PC-9 (cell line): ENCODE measurements at regions not wholly inside any gene's neighbourhood (a gene's known extent, or its start where the extent isn't known, plus 50 kb on each side); places are given as distances from the start of the nearest gene placed in this dataset.

Experiments used
- BruUV-seq: library from RNA; stranded (reverse); fragments of 400-500 nt; replicated peaks from 2 replicates; lab custom pipeline; 2021; lab: Mats Ljungman, UMichigan
- CTCF ChIA-PET: fragments of 300-600 bp; sonication (Branson Sonifier 250); formaldehyde crosslinking; loops from one replicate; lab custom pipeline; 2022; ENCODE audit warnings: antibody characterized with exemption; lab: Charles Lee
- POLR2A ChIA-PET: fragments of 300-600 bp; sonication (Branson Sonifier 250); formaldehyde crosslinking; loops from one replicate; lab custom pipeline; 2022; ENCODE audit warnings: antibody characterized with exemption; ENCODE audit not compliant: unreplicated experiment; lab: Charles Lee
- DNase-seq, 2 experiments: peaks; one replicate each; pipeline versions ENCODE4 v3.0.0 to v3.0.0-alpha.2; 2015 to 2022; ENCODE audit warnings: mixed read lengths in 1 of 2
- H2AFZ ChIP-seq: fragments of 200-600 bp; sonication (generic); 2 replicates; pipeline ENCODE4 v1.8.1; 2017; ENCODE audit warnings: antibody characterized with exemption
- H3F3A ChIP-seq: fragments of 200-600 bp; sonication (generic); 2 replicates; pipeline ENCODE4 v1.8.1; 2017; ENCODE audit warnings: antibody characterized with exemption, mild to moderate bottlenecking, low read depth; ENCODE audit not compliant: insufficient read depth
- H3K27ac ChIP-seq: fragments of 200-600 bp; sonication (generic); 2 replicates; pipeline ENCODE4 v1.6.1; 2016; ENCODE audit warnings: mixed run types
- H3K27me3 ChIP-seq: fragments of 200-600 bp; sonication (generic); 2 replicates; pipeline ENCODE4 v1.6.1; 2016; ENCODE audit warnings: low read depth, mixed run types; ENCODE audit not compliant: insufficient read depth
- H3K36me3 ChIP-seq: fragments of 200-600 bp; sonication (generic); 2 replicates; pipeline ENCODE4 v1.6.1; 2016; ENCODE audit warnings: low read depth, mixed run types
- H3K4me1 ChIP-seq: fragments of 200-600 bp; sonication (generic); replicated peaks from 2 replicates; pipeline ENCODE4 v1.6.1; 2016; ENCODE audit warnings: mixed run types; ENCODE audit not compliant: insufficient read depth
- H3K4me2 ChIP-seq: fragments of 200-600 bp; sonication (generic); 2 replicates; pipeline ENCODE4 v1.6.1; 2017; ENCODE audit warnings: mixed run types
- H3K4me3 ChIP-seq: fragments of 200-600 bp; sonication (generic); 2 replicates; pipeline ENCODE4 v1.6.1; 2016; ENCODE audit warnings: mixed run types
- H3K79me2 ChIP-seq: fragments of 200-600 bp; sonication (generic); 2 replicates; pipeline ENCODE4 v1.6.1; 2017; ENCODE audit warnings: low read depth, mixed run types
- H3K9me2 ChIP-seq: fragments of 200-600 bp; sonication (generic); 2 replicates; pipeline ENCODE4 v1.8.1; 2017; ENCODE audit warnings: mild to moderate bottlenecking; ENCODE audit not compliant: insufficient read depth
- H3K9me3 ChIP-seq: fragments of 200-600 bp; sonication (generic); 2 replicates; pipeline ENCODE4 v1.8.1; 2016; ENCODE audit warnings: low read depth; ENCODE audit not compliant: insufficient read depth
- H4K20me1 ChIP-seq: fragments of 200-600 bp; sonication (generic); 2 replicates; pipeline ENCODE4 v1.8.1; 2017; ENCODE audit not compliant: insufficient read depth
- EZH2 ChIP-seq: fragments of 200-600 bp; sonication (generic); IDR thresholded peaks from 2 replicates; pipeline ENCODE4 v1.8.0; 2017; ENCODE audit warnings: antibody characterized with exemption, low read depth
- intact Hi-C: fragments of 100-400 bp; cut with micrococcal nuclease; formaldehyde crosslinking; loops from one replicate; pipeline ENCODE4 v1.10.0; 2022; ENCODE audit not compliant: unreplicated experiment
- TF ChIP-seq, protein P1 (sequence below): fragments of 200-600 bp; sonication (generic); conservative IDR thresholded peaks from 2 replicates; pipeline ENCODE4 v1.6.1; 2017; ENCODE audit warnings: mixed run types, antibody characterized with exemption, mild to moderate bottlenecking, moderate library complexity

DNA sequence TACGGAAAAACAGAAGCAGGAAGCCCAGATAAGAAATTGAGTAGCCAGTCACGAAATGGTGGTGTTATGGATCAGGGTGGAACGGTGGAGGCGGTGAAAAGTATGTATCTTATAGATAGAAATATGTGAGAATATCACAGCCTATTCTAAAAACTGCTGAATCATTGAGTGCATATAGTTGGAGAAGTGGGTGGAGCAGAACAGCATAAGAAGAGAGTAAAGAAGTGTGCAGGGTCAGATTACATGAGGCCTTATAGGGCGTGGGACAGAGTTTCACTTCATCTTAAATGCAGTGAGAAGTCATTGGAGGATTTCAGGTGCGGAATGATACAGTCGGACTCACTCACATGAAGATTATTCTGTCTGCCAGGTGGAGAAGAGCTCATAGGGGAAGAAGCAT is 293.1 kb downstream of the TRIML1 start:
- POLR2A ChIA-PET, result no interaction called here
- no peaks in the 10 kb centered on the region for H3K79me2 ChIP-seq
- no peaks in the 10 kb centered on the region for H3F3A ChIP-seq
- TF ChIP-seq, protein P1, sequence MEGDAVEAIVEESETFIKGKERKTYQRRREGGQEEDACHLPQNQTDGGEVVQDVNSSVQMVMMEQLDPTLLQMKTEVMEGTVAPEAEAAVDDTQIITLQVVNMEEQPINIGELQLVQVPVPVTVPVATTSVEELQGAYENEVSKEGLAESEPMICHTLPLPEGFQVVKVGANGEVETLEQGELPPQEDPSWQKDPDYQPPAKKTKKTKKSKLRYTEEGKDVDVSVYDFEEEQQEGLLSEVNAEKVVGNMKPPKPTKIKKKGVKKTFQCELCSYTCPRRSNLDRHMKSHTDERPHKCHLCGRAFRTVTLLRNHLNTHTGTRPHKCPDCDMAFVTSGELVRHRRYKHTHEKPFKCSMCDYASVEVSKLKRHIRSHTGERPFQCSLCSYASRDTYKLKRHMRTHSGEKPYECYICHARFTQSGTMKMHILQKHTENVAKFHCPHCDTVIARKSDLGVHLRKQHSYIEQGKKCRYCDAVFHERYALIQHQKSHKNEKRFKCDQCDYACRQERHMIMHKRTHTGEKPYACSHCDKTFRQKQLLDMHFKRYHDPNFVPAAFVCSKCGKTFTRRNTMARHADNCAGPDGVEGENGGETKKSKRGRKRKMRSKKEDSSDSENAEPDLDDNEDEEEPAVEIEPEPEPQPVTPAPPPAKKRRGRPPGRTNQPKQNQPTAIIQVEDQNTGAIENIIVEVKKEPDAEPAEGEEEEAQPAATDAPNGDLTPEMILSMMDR, result no peak
- no peak for TF ChIP-seq EZH2
- no peaks in the 10 kb centered on the region for H3K27me3 ChIP-seq
- intact Hi-C loops, result no loop called here
- 0 out of 2 replicates have a peak overlapping the region, but pooled peaks have one; percentile 59 for H2AFZ ChIP-seq
- no peaks in the 10 kb centered on the region for H3K36me3 ChIP-seq
- no peaks in the 10 kb centered on the region for H4K20me1 ChIP-seq
- CTCF ChIA-PET, result no interaction called here
- no peak for DNase-seq
- H3K4me3 ChIP-seq, result no peak overlapping the region
- H3K9me2 ChIP-seq, result no peaks in the 10 kb centered on the region
- no peaks in the 10 kb centered on the region for H3K9me3 ChIP-seq
- no TSS peak for BruUV-seq
- H3K4me1 ChIP-seq, result peaks cover 7% of the 10 kb centered on the region
- peak overlapping the region; percentile 66 for H3K27ac ChIP-seq
- H3K4me2 ChIP-seq, result peak overlapping the region; percentile 19; the same call in 1 of the 2 replicates

DNA sequence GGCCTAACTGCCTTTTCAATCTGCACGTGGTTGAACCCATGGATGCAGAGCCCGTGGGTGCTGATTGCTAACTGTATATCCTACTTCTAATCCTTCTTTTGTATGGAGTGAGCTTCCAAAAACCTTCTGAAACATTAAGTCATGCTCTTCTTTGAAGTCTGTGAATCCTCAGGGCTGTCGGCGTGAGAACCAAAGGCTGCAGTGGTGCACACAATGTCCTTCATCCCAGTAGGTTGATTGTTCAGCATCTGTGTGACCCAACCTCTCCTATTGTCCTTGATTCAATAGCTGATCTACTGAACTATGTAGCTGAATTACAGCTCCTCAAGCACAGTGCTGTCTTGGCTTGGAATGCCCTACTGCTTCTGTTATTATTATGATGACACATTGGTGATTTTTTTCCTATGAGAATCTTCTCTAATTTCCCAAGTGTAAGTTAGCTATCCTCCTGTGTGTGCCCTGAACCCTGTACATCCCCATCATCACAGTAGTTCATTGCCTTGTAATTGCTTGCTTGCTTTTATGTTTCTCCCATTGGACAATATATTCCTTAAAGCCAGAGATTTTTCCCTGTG is 294.6 kb downstream of the TRIML1 start:
- H3F3A ChIP-seq, result no peaks in the 10 kb centered on the region
- TF ChIP-seq, protein P1, result no peak
- TF ChIP-seq EZH2, result no peak
- no peak overlapping the region for H3K4me3 ChIP-seq
- H3K9me3 ChIP-seq, result no peaks in the 10 kb centered on the region
- no peaks in the 10 kb centered on the region for H3K36me3 ChIP-seq
- H3K4me2 ChIP-seq, result no peak overlapping the region
- no peaks in the 10 kb centered on the region for H3K79me2 ChIP-seq
- H2AFZ ChIP-seq, result no peak overlapping the region
- ChIA-PET CTCF (no interaction called here), POLR2A (no interaction called here)
- H4K20me1 ChIP-seq, result no peaks in the 10 kb centered on the region
- H3K9me2 ChIP-seq, result no peaks in the 10 kb centered on the region
- peaks cover 7% of the 10 kb centered on the region for H3K4me1 ChIP-seq
- intact Hi-C loops, result no loop called here
- H3K27ac ChIP-seq, result no peak overlapping the region
- no peak for DNase-seq
- BruUV-seq, result no TSS peak
- H3K27me3 ChIP-seq, result no peaks in the 10 kb centered on the region

DNA sequence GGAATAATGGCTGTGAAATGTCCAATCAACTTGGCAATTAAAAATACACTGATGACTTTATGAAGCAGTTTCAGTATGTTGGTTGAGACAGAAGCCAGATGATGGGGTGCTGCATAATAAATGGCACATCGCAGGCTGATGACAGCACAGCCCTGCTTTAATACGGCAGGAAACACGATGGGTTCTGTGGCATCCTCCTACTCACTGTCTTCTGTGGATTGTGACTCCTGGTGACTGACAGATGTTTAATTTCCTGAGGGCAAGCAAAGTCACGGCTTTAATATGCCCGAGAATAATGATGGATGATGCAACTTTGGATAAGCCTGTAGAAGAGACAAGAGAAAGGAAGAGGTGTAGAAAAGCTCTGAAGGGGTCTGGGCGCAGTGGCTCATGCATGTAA is 295.4 kb downstream of the TRIML1 start:
- ChIA-PET CTCF (no interaction called here), POLR2A (no interaction called here)
- H3K27ac ChIP-seq, result no peak overlapping the region
- intact Hi-C loops, result no loop called here
- no peaks in the 10 kb centered on the region for H3K79me2 ChIP-seq
- no TSS peak for BruUV-seq
- no peaks in the 10 kb centered on the region for H3F3A ChIP-seq
- peaks cover 7% of the 10 kb centered on the region for H3K4me1 ChIP-seq
- H3K9me2 ChIP-seq, result no peaks in the 10 kb centered on the region
- no peaks in the 10 kb centered on the region for H3K36me3 ChIP-seq
- TF ChIP-seq, protein P1, result no peak
- H4K20me1 ChIP-seq, result no peaks in the 10 kb centered on the region
- no peak overlapping the region for H3K4me2 ChIP-seq
- no peak overlapping the region for H2AFZ ChIP-seq
- H3K27me3 ChIP-seq, result no peaks in the 10 kb centered on the region
- DNase-seq, result no peak
- H3K4me3 ChIP-seq, result no peak overlapping the region
- H3K9me3 ChIP-seq, result no peaks in the 10 kb centered on the region
